Glutamatergic neuron (in vitro differentiated cells): ENCODE measurements at regions not wholly inside any gene's neighbourhood (a gene's known extent, or its start where the extent isn't known, plus 50 kb on each side); places are given as distances from the start of the nearest gene placed in this dataset.

Experiments used
- DNase-seq: peaks from one replicate; pipeline ENCODE4 v3.0.0; 2022
- H3K27ac Mint-ChIP-seq: one replicate; pipeline ENCODE4 v1.8.0; 2020; ENCODE audit warnings: mild to moderate bottlenecking, mixed read lengths, inconsistent platforms; ENCODE audit not compliant: unreplicated experiment
- H3K27me3 Mint-ChIP-seq: one replicate; pipeline ENCODE4 v1.8.0; 2020; ENCODE audit warnings: mild to moderate bottlenecking, moderate library complexity, mixed read lengths, inconsistent platforms; ENCODE audit not compliant: unreplicated experiment
- H3K36me3 Mint-ChIP-seq: one replicate; pipeline ENCODE4 v1.8.0; 2020; ENCODE audit warnings: mild to moderate bottlenecking, mixed read lengths, inconsistent platforms; ENCODE audit not compliant: unreplicated experiment
- H3K4me1 Mint-ChIP-seq: one replicate; pipeline ENCODE4 v1.8.0; 2020; ENCODE audit warnings: mild to moderate bottlenecking, low read depth, mixed read lengths, inconsistent platforms; ENCODE audit not compliant: unreplicated experiment
- H3K4me3 Mint-ChIP-seq: one replicate; pipeline ENCODE4 v1.8.0; 2020; ENCODE audit warnings: mild to moderate bottlenecking, mixed read lengths, inconsistent platforms; ENCODE audit not compliant: unreplicated experiment
- H3K9me3 Mint-ChIP-seq: one replicate; pipeline ENCODE4 v1.8.0; 2020; ENCODE audit warnings: mild to moderate bottlenecking, moderate library complexity, mixed read lengths, inconsistent platforms; ENCODE audit not compliant: unreplicated experiment
- TF ChIP-seq, protein P1 (sequence below): fragments of 200-600 bp; sonication (generic); IDR thresholded peaks from one replicate; pipeline ENCODE4 v1.5.0; 2021; ENCODE audit not compliant: partially characterized antibody, unreplicated experiment

- Mint-ChIP-seq H3K27me3 (peaks cover 2% of the 10 kb centered on the region), H3K4me3 (no peak overlapping the region)
Measured at GRCh38 chr6:15761045-15761502, 98.2 kb upstream of the DTNBP1 start.

DNA sequence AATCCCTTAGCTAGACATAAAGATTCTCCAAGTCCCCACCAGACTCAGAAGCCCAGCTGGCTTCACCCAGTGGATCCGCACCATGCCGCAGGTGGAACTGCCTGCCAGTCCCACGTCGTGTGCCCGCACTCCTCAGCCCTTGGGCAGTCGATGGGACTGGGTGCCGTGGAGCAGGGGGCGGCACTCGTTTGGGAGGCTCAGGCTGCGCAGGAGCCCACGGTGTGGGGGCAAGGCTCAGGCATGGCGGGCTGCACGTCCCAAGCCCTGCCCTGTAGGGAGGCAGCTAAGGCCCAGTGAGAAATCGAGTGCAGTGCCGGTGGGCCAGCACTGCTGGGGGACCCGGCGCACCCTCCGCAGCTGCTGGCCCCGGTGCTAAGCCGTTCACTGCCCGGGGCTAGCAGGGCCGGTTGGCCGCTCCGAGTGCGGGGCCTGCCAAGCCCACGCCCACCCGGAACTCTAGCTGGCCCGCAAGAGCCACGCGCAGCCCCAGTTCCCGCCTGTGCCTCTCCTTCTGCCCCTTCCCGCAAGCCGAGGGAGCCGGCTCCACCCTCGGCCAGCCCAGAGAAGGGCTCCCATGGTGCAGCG lies 95.9 kb upstream of the DTNBP1 start:
- H3K36me3 Mint-ChIP-seq = no peaks in the 10 kb centered on the region
- no peaks in the 10 kb centered on the region for H3K27me3 Mint-ChIP-seq
- no peak overlapping the region for H3K4me3 Mint-ChIP-seq
- TF ChIP-seq, protein P1, sequence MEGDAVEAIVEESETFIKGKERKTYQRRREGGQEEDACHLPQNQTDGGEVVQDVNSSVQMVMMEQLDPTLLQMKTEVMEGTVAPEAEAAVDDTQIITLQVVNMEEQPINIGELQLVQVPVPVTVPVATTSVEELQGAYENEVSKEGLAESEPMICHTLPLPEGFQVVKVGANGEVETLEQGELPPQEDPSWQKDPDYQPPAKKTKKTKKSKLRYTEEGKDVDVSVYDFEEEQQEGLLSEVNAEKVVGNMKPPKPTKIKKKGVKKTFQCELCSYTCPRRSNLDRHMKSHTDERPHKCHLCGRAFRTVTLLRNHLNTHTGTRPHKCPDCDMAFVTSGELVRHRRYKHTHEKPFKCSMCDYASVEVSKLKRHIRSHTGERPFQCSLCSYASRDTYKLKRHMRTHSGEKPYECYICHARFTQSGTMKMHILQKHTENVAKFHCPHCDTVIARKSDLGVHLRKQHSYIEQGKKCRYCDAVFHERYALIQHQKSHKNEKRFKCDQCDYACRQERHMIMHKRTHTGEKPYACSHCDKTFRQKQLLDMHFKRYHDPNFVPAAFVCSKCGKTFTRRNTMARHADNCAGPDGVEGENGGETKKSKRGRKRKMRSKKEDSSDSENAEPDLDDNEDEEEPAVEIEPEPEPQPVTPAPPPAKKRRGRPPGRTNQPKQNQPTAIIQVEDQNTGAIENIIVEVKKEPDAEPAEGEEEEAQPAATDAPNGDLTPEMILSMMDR = no peak
- no peak for DNase-seq
- H3K9me3 Mint-ChIP-seq = no peaks in the 10 kb centered on the region
- H3K27ac Mint-ChIP-seq = no peak overlapping the region
- H3K4me1 Mint-ChIP-seq = peaks cover 8% of the 10 kb centered on the region

More at GRCh38 chr6:15761045-15761502, 98.2 kb upstream of the DTNBP1 start:
- no peak for DNase-seq
- Mint-ChIP-seq H3K36me3 (no peaks in the 10 kb centered on the region), H3K27ac (no peak overlapping the region), H3K4me1 (peaks cover 12% of the 10 kb centered on the region), H3K9me3 (no peaks in the 10 kb centered on the region)
- TF ChIP-seq, protein P1 = no peak

DNA sequence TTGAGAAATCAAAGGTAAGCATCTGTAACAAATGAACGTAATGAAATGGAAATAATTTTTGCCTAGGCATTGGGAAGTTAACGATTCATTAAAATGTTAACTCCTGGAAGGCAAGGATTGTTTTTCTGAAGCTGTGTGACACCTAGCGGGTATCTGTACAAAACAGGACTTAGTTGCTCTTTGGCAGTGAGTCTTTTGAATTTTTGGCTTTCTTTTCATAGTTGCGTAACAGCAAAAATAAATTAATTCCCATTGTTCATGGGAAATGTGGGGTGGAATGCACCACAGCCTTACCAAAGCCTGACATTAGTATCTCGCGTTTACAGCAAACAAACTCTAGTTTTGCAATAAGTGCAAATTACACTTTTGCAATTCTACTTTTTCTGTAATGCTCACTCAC lies 92.7 kb upstream of the DTNBP1 start:
- Mint-ChIP-seq H3K27me3 (no peaks in the 10 kb centered on the region), H3K4me1 (peaks cover 3% of the 10 kb centered on the region), H3K36me3 (no peaks in the 10 kb centered on the region), H3K9me3 (no peaks in the 10 kb centered on the region), H3K27ac (no peak overlapping the region), H3K4me3 (no peak overlapping the region)
- DNase-seq = no peak
- TF ChIP-seq, protein P1 = no peak

GRCh38 chr6:15754706-15755079 lies 91.9 kb upstream of the DTNBP1 start:
- H3K4me1 Mint-ChIP-seq = peaks cover 3% of the 10 kb centered on the region
- no peak overlapping the region for H3K4me3 Mint-ChIP-seq
- no peaks in the 10 kb centered on the region for H3K27me3 Mint-ChIP-seq
- no peak overlapping the region for H3K27ac Mint-ChIP-seq
- no peak for DNase-seq
- H3K9me3 Mint-ChIP-seq = no peaks in the 10 kb centered on the region
- no peaks in the 10 kb centered on the region for H3K36me3 Mint-ChIP-seq
- TF ChIP-seq, protein P1 = no peak

- no peak for DNase-seq
- Mint-ChIP-seq H3K36me3 (no peaks in the 10 kb centered on the region), H3K4me3 (no peak overlapping the region), H3K9me3 (no peaks in the 10 kb centered on the region), H3K4me1 (peaks cover 3% of the 10 kb centered on the region), H3K27ac (no peak overlapping the region), H3K27me3 (no peaks in the 10 kb centered on the region)
- TF ChIP-seq, protein P1 = no peak
Measured at GRCh38 chr6:15754035-15754705, 91.3 kb upstream of the DTNBP1 start.
